Suprapubic skin (tissue), 4 donors: ENCODE measurements at regions not wholly inside any gene's neighbourhood (a gene's known extent, or its start where the extent isn't known, plus 50 kb on each side); places are given as distances from the start of the nearest gene placed in this dataset.

Source experiments
- DNase-seq, 2 donors: peaks; one replicate each; pipeline ENCODE4 v3.0.0-alpha.2; 2019; ENCODE audit warnings: low spot score in 2 of 2
- H3K27ac ChIP-seq: fragments of 200-600 bp; sonication (generic); one replicate; pipeline ENCODE4 v1.5.1; 2019
- H3K27me3 ChIP-seq: fragments of 200-600 bp; sonication (generic); one replicate; pipeline ENCODE4 v1.5.1; 2019
- H3K36me3 ChIP-seq: fragments of 200-600 bp; sonication (generic); one replicate; pipeline ENCODE4 v1.5.1; 2019
- H3K4me1 ChIP-seq: fragments of 200-600 bp; sonication (generic); one replicate; pipeline ENCODE4 v1.5.1; 2019
- H3K4me3 ChIP-seq: fragments of 200-600 bp; sonication (generic); one replicate; pipeline ENCODE4 v1.5.1; 2019; ENCODE audit warnings: mild to moderate bottlenecking
- H3K9me3 ChIP-seq: fragments of 200-600 bp; sonication (generic); one replicate; pipeline ENCODE4 v1.5.1; 2019
- CTCF ChIP-seq, 2 donors: fragments of 200-600 bp in 1 of 2; fragments of 450-650 bp in 1 of 2; sonication (generic) in 1 of 2; IDR thresholded peaks; one replicate each; pipeline ENCODE4 v1.5.1; 2016 to 2019; ENCODE audit warnings: antibody characterized with exemption in 2 of 2, mild to moderate bottlenecking in 1 of 2, moderate library complexity in 1 of 2
- EP300 ChIP-seq: sonication (generic); formaldehyde crosslinking; IDR thresholded peaks from one replicate; pipeline ENCODE4 v1.6.1; 2017; ENCODE audit warnings: antibody characterized with exemption
- POLR2A ChIP-seq, 2 donors: fragments of 450-650 bp; IDR thresholded peaks; one replicate each; pipeline ENCODE4 v1.6.1; 2017; ENCODE audit warnings: antibody characterized with exemption in 2 of 2, mild to moderate bottlenecking in 2 of 2, moderate library complexity in 2 of 2
- POLR2AphosphoS5 ChIP-seq, 3 donors: sonication (generic); formaldehyde crosslinking; IDR thresholded peaks; one replicate each; pipeline ENCODE4 v1.6.1; 2017; ENCODE audit warnings: antibody characterized with exemption in 3 of 3
- WGBS: methylation state at CpG from one replicate; pipeline ENCODE4 v1.1.5; 2018; 5-methylcytosine and 5-hydroxymethylcytosine counted together

DNA sequence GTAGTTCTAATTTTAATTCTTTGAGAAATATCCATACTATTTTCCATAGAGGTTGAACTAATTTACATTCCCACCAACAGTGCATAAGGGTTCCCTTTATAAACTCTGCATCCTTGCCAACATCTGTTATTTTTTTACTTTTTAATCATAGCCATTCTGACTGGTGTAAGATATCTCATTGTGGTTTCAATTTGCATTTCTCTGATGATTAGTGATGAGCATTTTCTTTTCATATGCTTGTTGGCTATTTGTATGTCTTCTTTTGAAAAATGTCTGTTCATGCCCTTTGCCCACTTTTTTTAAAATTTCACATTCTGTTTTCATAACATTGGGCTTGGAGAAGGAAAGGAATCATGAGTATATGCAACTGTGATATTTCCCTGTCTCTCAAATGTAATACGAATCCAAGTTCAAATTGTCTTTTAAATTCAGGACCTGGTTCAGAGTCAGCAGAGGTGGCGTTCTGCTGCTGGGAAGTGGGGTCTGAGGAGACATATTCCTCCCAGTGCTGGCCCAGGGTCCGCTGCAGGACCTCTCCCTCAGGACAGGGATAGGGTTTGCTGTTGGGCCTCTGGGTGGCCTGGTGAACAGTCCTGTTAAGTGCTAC lies 81.2 kb upstream of the ETV6 start:
- no peaks in the 10 kb centered on the region for H3K36me3 ChIP-seq
- H3K27me3 ChIP-seq, result no peaks in the 10 kb centered on the region
- no peak overlapping the region for H3K4me3 ChIP-seq
- TF ChIP-seq POLR2AphosphoS5 (IDR thresholded peaks at IDR 0.05), result no peak
- TF ChIP-seq CTCF (IDR thresholded peaks at IDR 0.05), result no peak
- TF ChIP-seq POLR2A (IDR thresholded peaks at IDR 0.05), result no peak
- no peaks in the 10 kb centered on the region for H3K4me1 ChIP-seq
- no peak for DNase-seq
- H3K9me3 ChIP-seq, result no peaks in the 10 kb centered on the region
- WGBS, result 70% methylated on average over 3 of the region's 3 CpGs
- H3K27ac ChIP-seq, result no peak overlapping the region

DNA sequence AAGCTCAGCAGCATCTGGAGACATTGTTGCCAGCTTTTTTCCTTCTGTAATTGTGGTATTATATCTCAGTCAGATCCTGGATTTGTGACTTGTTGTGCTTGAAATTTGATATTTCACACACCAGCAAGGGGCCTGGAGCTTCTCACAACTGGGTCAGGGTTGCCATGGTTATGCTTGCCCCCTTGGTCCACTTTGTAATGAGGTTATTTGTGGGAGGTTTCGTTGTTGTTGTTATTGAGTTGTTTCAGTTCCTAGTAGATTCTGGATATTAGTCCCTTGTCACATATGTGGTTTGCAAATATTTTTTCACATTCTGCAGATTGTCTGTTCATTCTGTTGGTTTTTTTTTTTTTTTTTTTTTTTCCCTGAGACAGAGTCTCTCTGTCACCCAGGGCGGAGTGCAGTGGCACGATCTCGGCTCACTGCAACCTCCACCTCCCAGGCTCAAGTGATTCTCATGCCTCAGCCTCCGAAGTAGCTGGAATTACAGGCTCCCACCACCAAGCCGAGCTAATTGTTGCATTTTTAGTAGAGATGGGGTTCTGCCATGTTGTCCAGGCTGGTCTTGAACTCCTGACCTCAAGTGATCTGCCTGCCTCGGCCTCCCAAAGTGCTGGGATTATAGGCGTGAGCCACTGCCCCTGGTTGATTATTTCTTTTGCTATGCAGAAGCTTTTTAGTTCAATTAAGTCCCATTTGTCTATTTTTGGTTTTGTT lies 80.6 kb upstream of the ETV6 start:
- no peak for DNase-seq
- no peak overlapping the region for H3K27ac ChIP-seq
- WGBS, result 70% methylated on average over 8 of the region's 8 CpGs

DNA sequence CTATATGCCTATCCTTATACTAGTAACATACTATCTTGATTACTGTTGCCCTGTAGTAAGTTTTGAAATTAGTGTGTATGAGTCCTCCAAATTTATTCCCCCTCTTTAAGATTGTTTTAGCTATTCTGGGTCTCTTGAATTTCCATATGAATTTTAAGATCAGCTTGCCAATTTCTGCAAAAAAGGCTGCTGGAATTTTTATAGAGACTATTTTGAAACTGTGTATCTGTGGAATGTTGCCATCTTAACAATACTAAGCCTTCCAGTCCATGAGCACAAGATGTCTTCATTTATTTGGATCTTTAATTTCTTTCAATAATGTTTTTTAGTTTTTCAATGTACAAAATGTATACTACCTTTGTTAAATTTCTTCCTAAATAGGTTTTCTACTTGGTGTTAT lies 79.8 kb upstream of the ETV6 start:
- Histone ChIP-seq H3K36me3 (no peaks in the 10 kb centered on the region), H3K4me1 (no peaks in the 10 kb centered on the region), H3K9me3 (no peaks in the 10 kb centered on the region), H3K27me3 (no peaks in the 10 kb centered on the region), H3K4me3 (no peak overlapping the region), H3K27ac (no peak overlapping the region)
- TF ChIP-seq EP300 (no peak), POLR2A (IDR thresholded peaks at IDR 0.05) (no peak), CTCF (IDR thresholded peaks at IDR 0.05) (no peak), POLR2AphosphoS5 (IDR thresholded peaks at IDR 0.05) (no peak)
- no peak for DNase-seq

More for the DNA sequence above, 80.6 kb upstream of the ETV6 start:
- H3K4me3 ChIP-seq, result no peak overlapping the region
- TF ChIP-seq POLR2AphosphoS5 (IDR thresholded peaks at IDR 0.05) (no peak), EP300 (no peak), CTCF (IDR thresholded peaks at IDR 0.05) (no peak), POLR2A (IDR thresholded peaks at IDR 0.05) (no peak)
- H3K27me3 ChIP-seq, result no peaks in the 10 kb centered on the region
- H3K4me1 ChIP-seq, result no peaks in the 10 kb centered on the region
- no peaks in the 10 kb centered on the region for H3K9me3 ChIP-seq
- no peaks in the 10 kb centered on the region for H3K36me3 ChIP-seq

GRCh38 chr12:11573880-11574279 lies 75.6 kb upstream of the ETV6 start:
- no peak overlapping the region for H3K4me3 ChIP-seq
- 100% methylated on average over 2 of the region's 2 CpGs for WGBS
- H3K4me1 ChIP-seq, result peaks cover 7% of the 10 kb centered on the region
- no peaks in the 10 kb centered on the region for H3K9me3 ChIP-seq
- TF ChIP-seq POLR2AphosphoS5 (IDR thresholded peaks at IDR 0.05), result no peak
- TF ChIP-seq CTCF (IDR thresholded peaks at IDR 0.05), result no peak
- no peak for TF ChIP-seq POLR2A (IDR thresholded peaks at IDR 0.05)
- no peak for TF ChIP-seq EP300
- no peak overlapping the region for H3K27ac ChIP-seq
- no peaks in the 10 kb centered on the region for H3K36me3 ChIP-seq
- DNase-seq, result no peak
- H3K27me3 ChIP-seq, result no peaks in the 10 kb centered on the region

GRCh38 chr12:11576104-11576503 lies 73.4 kb upstream of the ETV6 start:
- Histone ChIP-seq H3K4me3 (no peak overlapping the region), H3K27me3 (no peaks in the 10 kb centered on the region), H3K36me3 (no peaks in the 10 kb centered on the region), H3K27ac (no peak overlapping the region), H3K9me3 (no peaks in the 10 kb centered on the region), H3K4me1 (peaks cover 27% of the 10 kb centered on the region)
- DNase-seq, result no peak
- no peak for TF ChIP-seq POLR2A (IDR thresholded peaks at IDR 0.05)
- no peak for TF ChIP-seq POLR2AphosphoS5 (IDR thresholded peaks at IDR 0.05)
- no peak for TF ChIP-seq EP300
- no peak for TF ChIP-seq CTCF (IDR thresholded peaks at IDR 0.05)
- 100% methylated on average over 1 of the region's 1 CpG for WGBS
